COLO668 (cell line): ENCODE measurements at regions not wholly inside any gene's neighbourhood (a gene's known extent, or its start where the extent isn't known, plus 50 kb on each side); places are given as distances from the start of the nearest gene placed in this dataset.

Source experiments
- DNase-seq: peaks from one replicate; lab custom pipeline; 2025; ENCODE audit not compliant: unreplicated experiment; lab: John Stamatoyannopoulos, UW

DNA sequence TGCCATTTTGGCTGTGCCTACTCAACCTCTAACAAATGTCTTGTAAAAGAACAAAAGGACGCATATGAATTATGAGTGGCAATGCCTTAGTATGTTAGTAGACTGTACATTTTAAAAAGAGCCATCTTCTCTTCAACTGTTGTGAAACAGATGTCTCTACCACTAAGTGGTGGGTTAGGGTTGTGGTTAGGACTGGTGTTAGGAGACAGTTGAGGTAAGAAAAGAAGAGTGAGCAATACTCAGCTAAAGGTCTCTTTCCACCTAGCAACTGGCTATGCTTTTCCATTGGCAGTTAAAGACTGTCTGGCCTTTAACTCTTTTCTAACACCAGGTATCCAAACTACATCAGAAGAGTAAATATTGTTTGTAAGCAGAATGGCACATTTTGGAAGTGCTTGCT is 221.7 kb upstream of the TBC1D5 start:
- DNase-seq: no peak

DNA sequence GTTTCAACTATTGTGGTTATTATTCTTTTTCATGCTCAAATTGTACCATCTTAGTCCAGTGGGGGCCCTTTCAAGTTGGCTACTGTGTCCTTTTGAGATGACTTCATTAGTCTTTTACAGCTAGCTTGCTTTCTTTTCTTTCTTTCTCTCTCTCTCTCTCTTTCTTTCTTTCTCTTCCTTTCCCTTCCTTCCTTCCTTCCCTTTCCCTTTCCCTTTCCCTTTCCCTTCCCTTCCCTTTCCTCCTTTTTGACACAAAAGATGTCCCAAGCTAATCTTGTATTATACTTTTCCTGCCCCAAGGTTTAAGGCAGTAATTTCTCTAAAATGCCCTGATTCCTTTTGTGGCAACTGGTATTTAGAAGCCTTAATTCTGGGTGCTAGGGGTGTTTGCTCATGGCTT is 213.0 kb upstream of the TBC1D5 start:
- DNase-seq: no peak

DNA sequence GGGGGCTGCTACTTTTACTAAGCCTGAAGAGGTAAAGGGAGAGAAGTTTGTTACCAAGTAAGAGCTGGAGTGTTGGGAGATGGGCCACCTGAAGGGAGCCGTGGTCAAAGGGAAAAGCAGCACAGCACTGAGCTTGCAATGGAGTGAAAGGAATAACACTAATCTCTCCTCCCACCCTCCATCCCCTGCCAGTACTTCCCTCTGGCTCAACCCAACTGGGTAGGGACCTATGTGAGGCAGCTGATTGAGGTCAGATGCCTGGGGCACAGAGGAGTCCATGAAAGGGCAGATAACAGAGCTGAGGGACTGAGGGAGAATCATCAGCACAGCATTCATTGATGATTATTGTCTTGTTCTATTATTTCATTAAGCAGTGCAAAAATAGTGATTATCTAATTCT is 212.4 kb upstream of the TBC1D5 start:
- DNase-seq: no peak

DNA sequence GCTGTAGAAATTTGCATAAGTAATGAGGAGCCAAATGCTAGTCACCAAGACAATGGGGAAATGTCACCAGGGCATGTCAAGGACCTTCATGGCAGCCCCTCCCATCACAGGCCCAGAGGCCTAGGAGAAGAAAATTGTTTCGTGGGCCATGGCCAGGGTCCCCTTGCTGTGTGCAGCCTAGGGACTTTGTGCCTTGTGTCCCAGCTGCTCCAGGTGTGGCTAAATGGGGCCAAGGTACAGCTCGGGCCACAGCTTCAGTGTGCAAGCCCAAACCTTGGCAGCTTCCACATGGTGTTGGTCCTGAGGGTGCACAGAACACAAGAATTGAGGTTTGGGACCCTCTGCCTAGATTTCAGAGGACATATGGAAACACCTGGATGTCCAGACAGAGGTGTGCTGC is 208.8 kb upstream of the TBC1D5 start:
- no peak for DNase-seq

DNA sequence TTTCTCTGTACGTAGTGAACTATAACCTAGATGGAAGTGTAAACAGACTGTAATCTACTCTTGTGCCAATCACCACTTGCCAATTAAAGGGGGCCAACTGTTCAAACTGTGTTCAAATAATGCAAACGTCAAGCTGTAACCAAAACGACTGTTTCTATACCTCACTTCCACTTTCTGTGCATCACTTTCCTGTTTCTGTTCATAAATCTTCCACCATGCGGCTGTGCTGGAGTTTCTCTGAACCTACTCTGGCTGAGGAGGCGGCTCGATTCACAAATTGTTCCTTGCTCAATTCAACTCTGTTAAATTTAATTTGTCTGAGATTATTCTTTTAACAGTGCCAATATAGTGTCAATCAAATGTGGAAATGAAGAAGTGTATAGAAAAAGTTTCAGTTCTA is 206.7 kb upstream of the TBC1D5 start:
- no peak for DNase-seq

DNA sequence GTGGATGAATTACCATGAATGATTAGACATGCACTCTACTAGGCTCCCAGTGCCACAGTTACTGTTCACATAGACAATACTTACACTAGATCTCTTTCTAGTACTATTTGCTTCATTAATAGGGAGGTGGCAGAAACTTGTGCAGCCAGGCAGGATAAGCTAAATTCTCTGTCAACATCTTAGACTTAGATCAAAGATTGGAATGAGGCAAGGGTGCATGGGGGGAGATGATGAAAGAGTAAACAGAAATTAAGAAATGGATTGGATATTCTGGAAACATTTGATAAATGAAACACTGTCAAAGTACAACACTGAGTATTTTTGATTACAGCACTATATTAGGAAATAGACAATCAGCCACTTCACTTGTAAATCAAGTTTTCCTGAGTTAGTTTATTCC is 205.4 kb upstream of the TBC1D5 start:
- DNase-seq: no peak

DNA sequence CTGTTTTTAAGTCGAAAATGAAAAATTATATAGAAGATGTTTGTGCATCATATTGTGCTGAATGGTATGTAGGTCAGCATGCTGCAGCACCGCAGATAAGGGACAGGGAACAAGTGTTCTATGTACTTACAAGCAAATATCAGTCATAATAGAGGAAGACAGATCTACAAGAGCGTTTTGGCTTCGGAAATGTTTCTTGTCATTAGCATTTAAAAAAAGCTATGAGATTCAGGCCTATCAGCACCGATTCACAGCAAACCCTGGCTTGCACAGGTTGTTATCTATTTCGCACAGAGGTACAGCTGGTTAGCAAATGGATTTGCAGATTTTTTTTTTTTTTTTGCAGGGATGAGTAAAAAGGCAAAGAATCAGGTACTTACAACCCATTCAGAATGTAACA is 204.2 kb upstream of the TBC1D5 start:
- DNase-seq: no peak

DNA sequence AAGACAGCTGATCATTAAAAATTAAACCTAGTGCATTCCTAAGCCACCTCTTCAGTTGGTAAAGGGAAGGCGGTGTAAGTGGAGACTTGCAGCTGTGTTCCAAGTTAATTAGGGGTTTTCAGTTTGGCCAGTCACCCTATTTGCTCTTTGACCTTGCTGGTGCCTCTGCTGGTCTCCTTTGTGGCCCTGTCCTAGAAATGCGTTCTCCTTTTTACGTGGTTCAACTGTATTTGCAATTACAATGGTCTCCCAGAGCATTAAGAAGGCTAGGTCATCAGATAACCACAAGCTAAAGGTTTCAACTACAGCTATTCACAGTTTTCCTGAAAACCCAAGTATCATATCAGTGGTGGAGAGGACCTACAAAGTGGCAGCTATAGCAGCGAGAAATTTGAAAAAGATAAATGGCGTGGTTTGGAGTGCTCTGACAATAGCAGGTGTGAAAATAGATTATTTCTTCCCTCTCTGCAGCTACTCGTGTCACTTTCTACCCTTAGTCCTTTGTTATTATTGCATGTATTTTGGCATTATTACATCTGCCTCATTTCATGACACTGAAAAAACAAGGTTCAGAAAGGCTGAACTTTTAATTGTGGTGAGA is 203.5 kb upstream of the TBC1D5 start:
- DNase-seq: no peak

DNA sequence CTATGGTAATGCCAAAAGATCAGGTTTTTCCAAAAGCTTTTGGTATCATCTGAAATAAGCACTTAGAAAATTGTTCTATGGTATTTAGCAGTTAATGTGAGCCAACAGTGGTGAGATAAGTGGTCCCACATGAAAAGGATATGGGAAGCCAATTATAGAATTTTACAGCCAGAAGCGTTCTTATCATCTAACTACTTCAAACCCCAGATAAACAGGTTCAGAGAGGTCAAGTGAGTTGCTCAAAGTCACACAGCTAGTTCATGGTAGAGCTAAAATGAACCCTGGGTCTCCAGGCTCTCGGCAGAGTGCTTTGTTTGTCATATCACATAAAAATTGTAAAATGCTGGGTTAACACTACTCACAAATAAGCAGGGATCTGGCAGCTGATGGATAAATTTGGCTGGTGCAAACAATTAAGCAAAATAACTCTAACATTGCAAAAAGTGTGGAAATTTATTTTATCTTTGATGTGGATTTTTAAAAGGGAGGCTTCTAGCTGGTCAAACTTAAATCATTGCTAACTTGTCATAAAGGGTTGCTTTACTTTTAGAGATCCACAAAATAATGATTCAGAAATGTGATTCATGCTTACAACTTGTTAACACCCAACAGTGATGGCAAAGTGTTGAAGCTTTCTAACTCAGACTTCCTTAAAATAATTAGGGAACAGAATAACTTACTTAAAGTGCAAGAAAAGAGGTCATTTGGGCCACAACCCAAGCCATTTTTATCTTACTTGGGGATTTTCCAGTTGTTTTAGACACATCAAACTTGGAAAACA is 202.8 kb upstream of the TBC1D5 start:
- no peak for DNase-seq

DNA sequence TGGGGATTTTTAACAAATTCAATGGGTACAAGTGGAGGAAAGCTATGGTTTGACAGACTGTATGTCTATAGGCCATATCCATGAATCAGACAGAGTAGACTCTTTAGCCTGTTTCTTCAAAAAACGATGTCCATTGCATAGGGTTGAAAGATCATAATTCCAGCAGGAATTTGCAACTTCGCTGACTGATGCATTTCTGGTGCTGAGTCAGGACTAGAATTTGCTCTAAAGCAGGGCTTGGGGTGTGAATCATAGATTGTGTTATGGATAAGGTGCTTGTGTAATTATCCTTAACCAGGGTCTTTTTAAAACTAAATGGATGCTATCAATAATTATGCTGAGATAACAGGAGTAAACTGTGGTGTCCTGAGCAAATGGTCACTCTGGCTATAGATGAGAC is 200.4 kb upstream of the TBC1D5 start:
- no peak for DNase-seq

DNA sequence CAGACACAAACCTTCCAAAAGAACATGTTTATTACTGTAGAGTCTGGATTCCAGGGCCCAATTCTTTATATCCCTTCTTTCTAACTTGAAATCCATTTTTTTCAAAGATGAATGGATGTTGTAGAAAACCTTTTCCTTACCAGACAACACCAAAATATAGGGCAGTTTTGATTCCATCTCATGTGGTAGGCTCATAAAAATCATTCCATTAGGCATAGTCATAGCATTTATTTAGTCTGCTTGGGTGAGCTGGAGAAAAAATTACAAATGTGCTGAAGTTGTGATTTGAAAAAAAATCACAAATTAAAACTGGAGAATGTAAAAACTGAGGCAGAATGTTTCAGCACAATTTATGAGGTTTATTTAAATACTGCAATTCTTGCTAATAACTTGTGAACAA is 199.3 kb upstream of the TBC1D5 start:
- DNase-seq: no peak

DNA sequence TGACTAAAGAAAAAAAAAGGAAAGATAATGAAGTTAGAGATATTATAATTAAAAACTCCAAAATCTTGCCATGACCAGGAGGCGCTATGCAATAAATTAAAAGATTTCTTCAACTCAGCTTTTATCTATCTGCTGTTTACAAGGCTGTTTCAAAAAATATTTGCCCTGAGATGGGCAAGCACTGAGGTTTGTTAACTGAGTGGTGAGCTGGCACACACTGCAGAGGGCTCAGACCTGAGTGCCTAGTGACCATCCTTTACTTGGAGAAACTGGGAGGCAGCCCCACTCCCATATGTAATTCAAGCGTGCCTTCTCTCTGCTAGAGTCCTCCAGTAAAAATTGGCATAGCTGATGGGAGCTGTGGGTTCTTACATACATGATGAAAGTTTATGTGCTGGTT is 198.7 kb upstream of the TBC1D5 start:
- no peak for DNase-seq

DNA sequence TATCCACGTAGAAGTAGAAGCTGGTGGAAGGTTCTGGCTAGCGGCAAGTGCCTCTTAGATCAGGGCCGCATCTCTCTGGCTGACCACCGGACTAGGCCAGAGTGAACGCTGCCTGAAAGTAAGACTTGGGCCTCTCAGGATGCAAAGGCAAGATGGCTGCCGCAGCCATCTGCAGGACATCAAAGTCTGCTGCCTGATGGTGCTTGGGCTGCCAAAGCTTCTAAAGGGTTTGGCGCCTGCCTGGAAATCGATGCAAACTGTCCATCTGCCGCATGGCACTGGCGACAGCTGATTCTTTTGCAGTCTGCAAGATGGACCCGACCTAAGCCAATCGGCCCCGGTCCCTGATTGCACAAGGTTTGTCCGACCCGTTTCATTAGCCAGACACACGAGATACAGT is 196.7 kb upstream of the TBC1D5 start:
- no peak for DNase-seq

DNA sequence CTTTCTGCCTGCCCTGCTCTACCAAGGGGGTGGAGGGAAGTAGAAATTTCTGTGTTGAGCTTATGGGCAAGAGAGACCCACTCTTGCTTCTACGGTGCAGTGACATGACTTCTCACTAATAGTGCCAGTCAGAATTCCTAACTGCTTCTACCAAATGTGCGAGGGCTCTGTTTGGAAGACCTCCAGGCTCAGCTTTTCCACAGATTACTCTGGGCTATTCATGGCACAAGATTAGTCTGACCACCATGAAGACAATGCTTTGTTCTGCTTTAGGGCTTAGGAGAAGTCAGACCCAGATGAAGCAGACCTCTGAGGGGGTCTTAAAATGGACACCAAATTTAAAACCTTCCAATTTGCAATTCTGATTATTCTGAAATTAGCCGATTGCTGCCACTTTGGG is 195.9 kb upstream of the TBC1D5 start:
- no peak for DNase-seq

DNA sequence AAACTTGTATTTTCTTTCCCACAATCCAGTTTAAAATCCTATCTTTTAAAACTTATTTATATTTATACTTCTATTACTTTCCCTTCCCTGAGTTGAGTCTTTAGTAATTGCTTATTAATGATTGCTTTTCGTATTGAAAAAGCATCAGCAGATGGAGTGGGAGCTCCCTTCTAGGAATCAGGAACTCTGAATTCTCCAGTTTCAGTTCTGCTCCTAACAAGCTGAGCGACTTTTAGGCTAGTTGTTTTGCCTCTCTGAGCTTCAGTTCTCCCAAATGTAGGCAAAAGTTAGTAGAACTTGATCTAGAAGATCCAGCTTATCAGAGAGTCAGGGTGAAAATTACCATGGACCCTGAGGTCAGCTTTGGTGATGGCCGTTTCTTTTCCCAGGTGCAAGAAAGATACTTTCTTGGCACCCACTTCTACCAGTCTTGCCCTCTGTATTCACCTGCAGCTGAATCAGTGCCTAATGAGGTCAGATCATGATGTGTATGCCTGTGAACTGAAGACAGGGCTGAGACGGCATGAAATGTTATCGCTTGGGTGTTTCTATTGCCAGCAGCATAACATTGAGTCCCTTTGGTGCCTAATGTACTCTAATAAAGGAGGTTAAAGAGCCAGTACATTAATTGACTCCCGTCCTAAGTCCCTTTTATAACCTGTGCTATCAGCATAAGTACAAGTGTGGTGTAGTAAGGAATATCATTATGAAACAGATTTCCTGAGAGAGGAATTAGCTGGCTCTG is 194.5 kb upstream of the TBC1D5 start:
- DNase-seq: no peak

DNA sequence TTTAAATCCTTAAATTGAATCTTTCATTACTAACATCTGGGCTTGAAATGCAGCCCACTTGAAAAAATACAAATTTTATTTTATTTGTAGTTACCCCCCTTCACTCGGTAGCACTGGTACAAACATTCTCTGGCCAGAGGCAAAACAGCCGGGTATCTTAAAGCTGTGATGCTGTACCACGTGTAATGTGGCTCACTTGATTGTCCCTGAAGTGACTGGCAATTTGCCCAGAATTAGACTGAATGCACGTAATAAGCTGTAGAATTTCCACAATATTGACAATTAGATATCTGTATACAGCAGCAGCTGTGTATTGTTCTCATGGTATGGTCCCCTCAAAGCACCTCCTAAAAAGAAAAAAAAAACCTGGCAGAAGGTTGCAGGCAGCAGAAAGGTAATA is 192.8 kb upstream of the TBC1D5 start:
- DNase-seq: no peak

DNA sequence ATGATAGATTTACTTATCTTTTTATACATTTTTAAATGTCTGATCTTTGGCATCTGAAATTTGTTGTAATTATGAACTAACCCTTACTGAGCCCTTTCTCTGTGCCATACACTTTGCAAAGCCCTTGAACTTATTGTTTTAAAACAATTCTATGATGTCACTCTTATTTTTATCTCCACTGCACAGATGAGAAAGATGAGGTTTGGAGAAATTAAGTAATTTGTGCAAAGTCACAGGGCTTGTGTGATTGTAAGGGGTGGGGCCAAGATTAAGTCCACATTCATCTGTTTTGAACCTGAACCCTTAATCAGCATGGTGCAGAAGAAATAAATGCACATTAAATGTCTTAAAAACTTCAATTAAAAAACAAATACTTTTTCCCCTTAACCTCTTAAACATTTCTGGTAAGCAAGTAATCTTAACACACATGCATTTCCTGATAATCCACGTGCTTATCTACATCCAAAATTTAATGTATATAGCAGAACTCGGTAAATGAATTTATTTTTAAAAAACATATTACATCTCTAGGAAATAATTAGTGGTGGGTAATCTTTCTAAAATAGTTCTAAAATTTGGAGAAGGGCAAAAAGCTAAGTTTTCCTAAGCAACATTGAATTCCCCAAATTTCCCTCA is 189.8 kb upstream of the TBC1D5 start:
- no peak for DNase-seq

DNA sequence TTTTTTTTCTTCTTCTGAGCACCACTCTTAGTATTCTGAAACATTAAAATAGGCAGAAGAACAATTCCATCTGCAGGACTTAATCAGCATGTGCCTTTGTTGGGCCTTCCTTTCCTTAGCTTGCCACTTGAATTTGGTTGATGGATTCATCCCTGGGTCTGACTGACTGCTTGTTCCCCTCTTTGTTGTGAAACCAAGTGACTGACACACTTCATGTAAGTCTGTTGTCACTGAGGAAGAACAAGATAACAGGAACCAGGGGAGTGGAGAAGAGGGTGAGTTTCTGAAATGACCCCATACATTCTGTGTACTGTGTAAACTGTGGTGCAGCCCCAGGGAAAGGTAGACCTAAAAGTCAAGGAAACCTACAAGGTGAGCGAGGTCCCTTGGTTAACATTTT is 188.7 kb upstream of the TBC1D5 start:
- DNase-seq: no peak

DNA sequence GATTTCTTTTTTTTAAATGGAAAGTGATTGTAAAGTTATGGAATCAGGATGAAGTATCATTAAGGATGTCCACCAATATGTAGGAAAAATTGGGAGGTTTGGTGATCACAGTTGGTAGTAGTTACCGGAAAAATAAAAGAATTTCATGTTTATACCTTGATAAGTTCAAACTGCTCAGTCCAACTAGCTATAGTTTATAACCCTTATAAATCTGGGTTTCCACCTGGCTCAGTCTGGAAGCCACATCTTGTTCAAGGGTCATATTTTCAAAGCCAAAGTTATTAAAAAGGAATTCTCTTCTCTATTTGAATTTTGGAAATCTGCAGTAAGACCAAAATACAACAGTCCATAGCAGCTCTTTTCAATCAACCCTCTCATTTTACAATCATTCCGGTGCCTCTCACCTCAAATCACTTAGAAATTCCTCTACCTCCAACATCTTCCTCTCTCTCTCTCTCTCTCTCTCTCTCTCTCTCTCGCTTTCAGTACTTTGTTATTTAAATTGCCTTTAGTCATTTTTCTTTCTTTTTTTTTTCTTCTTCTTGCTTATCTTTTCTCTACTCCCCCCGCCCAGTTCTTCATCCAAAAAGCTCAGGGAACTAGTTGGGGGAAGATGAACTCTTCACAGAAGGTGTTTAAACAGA is 186.2 kb upstream of the TBC1D5 start:
- DNase-seq: no peak

DNA sequence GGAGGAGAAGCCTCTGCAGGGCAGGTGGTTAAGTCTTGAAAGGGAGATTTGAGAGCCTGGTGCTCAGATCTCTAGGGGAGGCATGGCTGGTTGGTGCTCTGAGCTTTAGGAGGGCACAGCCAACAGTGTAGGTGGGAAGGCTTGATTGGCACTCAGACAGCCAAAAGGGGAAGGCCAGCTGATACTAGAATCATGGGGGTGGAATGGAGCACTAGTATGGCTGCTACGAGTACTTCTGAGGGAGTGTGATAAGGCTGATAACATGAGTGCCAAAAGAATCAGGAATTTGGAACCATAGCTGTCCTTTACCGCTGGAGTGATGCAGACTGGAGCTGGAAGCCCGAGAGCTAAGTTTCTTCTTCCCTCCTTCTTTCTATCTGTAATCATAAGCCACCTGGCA is 184.6 kb upstream of the TBC1D5 start:
- no peak for DNase-seq

DNA sequence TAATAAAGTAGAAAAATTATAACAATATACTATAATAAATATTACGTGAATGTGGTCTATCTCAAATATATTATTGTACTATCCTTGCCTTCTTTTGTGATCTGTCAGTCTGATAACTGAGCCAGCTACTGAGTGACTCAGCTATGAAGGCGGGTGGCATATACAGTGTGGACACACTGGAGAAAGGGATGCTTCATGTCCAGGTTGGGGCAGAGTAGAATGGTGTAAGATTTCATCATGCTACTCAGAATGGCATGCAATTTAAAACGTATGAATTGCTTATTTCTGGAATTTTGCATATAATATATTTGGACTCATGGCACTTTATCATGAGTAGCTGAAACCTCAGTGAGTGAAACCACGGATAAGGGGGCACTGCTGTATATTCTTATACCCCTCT is 172.9 kb upstream of the TBC1D5 start:
- DNase-seq: no peak
